H1 (cell line): ENCODE measurements at regions not wholly inside any gene's neighbourhood (a gene's known extent, or its start where the extent isn't known, plus 50 kb on each side); places are given as distances from the start of the nearest gene placed in this dataset.

Experiments
- CTCF ChIA-PET: fragments of 300-600 bp; sonication (Branson Sonifier 250); formaldehyde crosslinking; loops from one replicate; lab custom pipeline; 2021; ENCODE audit not compliant: partially characterized antibody; lab: Charles Lee
- POLR2A ChIA-PET: fragments of 300-600 bp; sonication (Branson Sonifier 250); formaldehyde crosslinking; loops from one replicate; lab custom pipeline; 2021; ENCODE audit warnings: inconsistent platforms; ENCODE audit not compliant: partially characterized antibody; lab: Charles Lee
- DNase-seq, 2 experiments: peaks; one replicate each; pipeline versions ENCODE4 v3.0.0 to v3.0.0-alpha.2; 2010 to 2022; ENCODE audit warnings: low spot score in 2 of 2, low read depth in 1 of 2, mixed read lengths in 1 of 2
- FAIRE-seq: peaks from 2 replicates; lab custom pipeline; 2011; peaks lifted over from hg19 to GRCh38; lab: Jason Lieb, UNC
- H2AFZ ChIP-seq: 2 replicates; pipeline ENCODE4 v1.8.1; 2012; ENCODE audit warnings: low read length, inconsistent platforms
- H2AK5ac ChIP-seq: 2 replicates; pipeline ENCODE4 v1.6.1; 2013; ENCODE audit warnings: low read depth, low read length
- H2BK120ac ChIP-seq: replicated peaks from 2 replicates; pipeline ENCODE3; 2013; ENCODE audit warnings: low read depth, low read length, inconsistent platforms
- H2BK12ac ChIP-seq: 2 replicates; pipeline ENCODE4 v1.6.1; 2013; ENCODE audit warnings: low read depth, low read length
- H2BK15ac ChIP-seq: 2 replicates; pipeline ENCODE4 v1.6.1; 2013; ENCODE audit warnings: low read length
- H2BK20ac ChIP-seq: 2 replicates; pipeline ENCODE4 v1.6.1; 2013; ENCODE audit warnings: low read length
- H2BK5ac ChIP-seq: 2 replicates; pipeline ENCODE4 v1.6.1; 2013; ENCODE audit warnings: low read depth, low read length
- H3K14ac ChIP-seq: 2 replicates; pipeline ENCODE4 v1.6.1; 2013; ENCODE audit warnings: inconsistent platforms; ENCODE audit not compliant: insufficient read length
- H3K18ac ChIP-seq: 2 replicates; pipeline ENCODE4 v1.6.1; 2013; ENCODE audit warnings: low read length; ENCODE audit errors: extremely low read depth
- H3K23ac ChIP-seq: 2 replicates; pipeline ENCODE4 v1.6.1; 2013; ENCODE audit warnings: inconsistent platforms; ENCODE audit not compliant: insufficient read length
- H3K23me2 ChIP-seq: 2 replicates; pipeline ENCODE4 v1.6.1; 2013; ENCODE audit warnings: low read depth, low read length
- H3K27ac ChIP-seq: 2 replicates; pipeline ENCODE4 v1.6.1; 2011; ENCODE audit warnings: low read depth, low read length, inconsistent platforms
- H3K27me3 ChIP-seq, 4 experiments: replicated peaks in 1 of 4; 1 replicate in 1 of 4; 2 replicates in 3 of 4; pipeline versions ENCODE4 v1.6.1 to v1.8.1; 2011 to 2013; ENCODE audit warnings: low read length in 3 of 4, mild to moderate bottlenecking in 3 of 4, inconsistent platforms in 2 of 4, mixed read lengths in 2 of 4, moderate library complexity in 1 of 4; ENCODE audit not compliant: control insufficient read depth in 3 of 4, insufficient read depth in 3 of 4; ENCODE audit errors: extremely low read depth in 1 of 4
- H3K36me3 ChIP-seq, 4 experiments: 2 replicates each; pipeline versions ENCODE4 v1.6.1 to v1.8.1; 2011 to 2013; ENCODE audit warnings: mild to moderate bottlenecking in 4 of 4, low read length in 3 of 4, moderate library complexity in 2 of 4, control low read depth in 1 of 4, inconsistent platforms in 1 of 4; ENCODE audit not compliant: insufficient read depth in 4 of 4, control insufficient read depth in 2 of 4
- H3K4ac ChIP-seq: replicated peaks from 2 replicates; pipeline ENCODE3; 2013; ENCODE audit warnings: low read length, low read depth, mixed read lengths, inconsistent platforms; ENCODE audit not compliant: insufficient read length
- H3K4me1 ChIP-seq, 4 experiments: replicated peaks in 1 of 4; 1 replicate in 1 of 4; 2 replicates in 3 of 4; pipeline versions ENCODE4 v1.6.1 to v1.8.1; 2011 to 2013; ENCODE audit warnings: low read length in 3 of 4, inconsistent platforms in 2 of 4, mixed read lengths in 1 of 4; ENCODE audit not compliant: insufficient read depth in 4 of 4, control insufficient read depth in 3 of 4
- H3K4me2 ChIP-seq, 2 experiments: 2 replicates each; pipeline versions ENCODE4 v1.6.1 to v1.8.1; 2011 to 2013; ENCODE audit warnings: low read depth in 2 of 2, low read length in 2 of 2, control low read depth in 1 of 2, inconsistent platforms in 1 of 2, mild to moderate bottlenecking in 1 of 2; ENCODE audit not compliant: insufficient read depth in 1 of 2
- H3K4me3 ChIP-seq, 4 experiments: fragments of 200-600, 300-600 bp in 1 of 4; sonication (generic), shearing (Covaris generic), sonication (Bioruptor Twin) in 1 of 4; 2 replicates each; pipeline versions ENCODE4 v1.5.1 to v1.8.1; 2011 to 2016; ENCODE audit warnings: low read length in 4 of 4, low read depth in 3 of 4, control low read depth in 2 of 4, inconsistent platforms in 2 of 4, mild to moderate bottlenecking in 2 of 4, mixed read lengths in 1 of 4, moderate library complexity in 1 of 4; ENCODE audit not compliant: insufficient read depth in 2 of 4; ENCODE audit errors: extremely low read depth in 1 of 4
- H3K56ac ChIP-seq: replicated peaks from 2 replicates; pipeline ENCODE3; 2013; ENCODE audit warnings: low read depth, mild to moderate bottlenecking, mixed read lengths, low read length, inconsistent platforms; ENCODE audit not compliant: insufficient read length
- H3K79me1 ChIP-seq: 2 replicates; pipeline ENCODE4 v1.6.1; 2013; ENCODE audit warnings: low read depth, low read length, control low read depth
- H3K79me2 ChIP-seq, 2 experiments: 2 replicates each; pipeline versions ENCODE4 v1.6.1 to v1.8.1; 2012 to 2013; ENCODE audit warnings: low read length in 2 of 2, mild to moderate bottlenecking in 2 of 2, inconsistent platforms in 1 of 2; ENCODE audit not compliant: insufficient read depth in 2 of 2, control insufficient read depth in 1 of 2
- H3K9ac ChIP-seq, 4 experiments: replicated peaks in 1 of 4; 1 replicate in 1 of 4; 2 replicates in 3 of 4; pipeline versions ENCODE4 v1.6.1 to v1.8.1; 2011 to 2013; ENCODE audit warnings: low read depth in 3 of 4, low read length in 3 of 4, control low read depth in 2 of 4, mild to moderate bottlenecking in 2 of 4, moderate library complexity in 2 of 4, inconsistent platforms in 1 of 4; ENCODE audit errors: extremely low read depth in 1 of 4
- H3K9me3 ChIP-seq, 2 experiments: 2 replicates each; pipeline versions ENCODE4 v1.6.1 to v1.8.1; 2012 to 2013; ENCODE audit warnings: mild to moderate bottlenecking in 2 of 2, moderate library complexity in 2 of 2, control low read depth in 1 of 2, inconsistent platforms in 1 of 2, low read depth in 1 of 2, low read length in 1 of 2, mixed read lengths in 1 of 2; ENCODE audit not compliant: insufficient read depth in 2 of 2
- H4K20me1 ChIP-seq, 2 experiments: replicated peaks in 1 of 2; 2 replicates each; pipeline versions ENCODE3 to v1.8.1; 2011 to 2013; ENCODE audit warnings: inconsistent platforms in 2 of 2, low read length in 2 of 2, mild to moderate bottlenecking in 1 of 2; ENCODE audit not compliant: insufficient read depth in 2 of 2, control insufficient read depth in 1 of 2
- H4K5ac ChIP-seq: 2 replicates; pipeline ENCODE4 v1.6.1; 2013; ENCODE audit warnings: low read length, low read depth, mixed read lengths, inconsistent platforms; ENCODE audit not compliant: insufficient read length
- H4K8ac ChIP-seq: 2 replicates; pipeline ENCODE4 v1.8.0; 2013; ENCODE audit warnings: mild to moderate bottlenecking, moderate library complexity, low read length, inconsistent platforms; ENCODE audit not compliant: insufficient read depth; ENCODE audit errors: extremely low read depth
- H4K91ac ChIP-seq: replicated peaks from 2 replicates; pipeline ENCODE3; 2013; ENCODE audit warnings: low read length, mixed read lengths, inconsistent platforms; ENCODE audit not compliant: insufficient read length
- E2F6 ChIP-seq: IDR thresholded peaks from 2 replicates; pipeline ENCODE4 v1.6.1; 2012; ENCODE audit warnings: inconsistent platforms
- MAX ChIP-seq: IDR thresholded peaks from 2 replicates; pipeline ENCODE4 v1.6.1; 2012; ENCODE audit warnings: inconsistent platforms
- SIX5 ChIP-seq: IDR thresholded peaks from 2 replicates; pipeline ENCODE4 v1.6.1; 2011; ENCODE audit warnings: mild to moderate bottlenecking, low read depth, low read length
- WGBS, 2 experiments: shearing (Covaris generic) in 1 of 2; methylation state at CpG; one replicate each; pipeline versions ENCODE4 v1.1.6 to v1.1.7; 2013 to 2015; ENCODE audit warnings: low lambda C conversion rate in 2 of 2, mixed read lengths in 2 of 2, inconsistent platforms in 1 of 2, low coverage in 1 of 2, missing lambda C conversion rate in 1 of 2; ENCODE audit not compliant: insufficient replicate concordance in 2 of 2, insufficient coverage in 1 of 2, insufficient read length in 1 of 2; ENCODE audit errors: extremely low coverage in 1 of 2, missing lambda C conversion rate in 1 of 2; 5-methylcytosine and 5-hydroxymethylcytosine counted together

- Histone ChIP-seq H3K27ac (no peak overlapping the region), H2BK20ac (no peak overlapping the region), H2AFZ (peak overlapping the region; percentile 85; the same call in 1 of the 2 replicates), H3K27me3 (peaks cover 0 to 1% (median 0%) of the 10 kb centered on the region in 4 experiments; a peak in 1 of 7 replicates), H4K20me1 (no peaks in the 10 kb centered on the region), H2BK5ac (no peak overlapping the region), H3K4me3 (no peak overlapping the region), H3K4ac (no peak overlapping the region), H3K14ac (no peak overlapping the region), H2BK120ac (no peak overlapping the region), H3K23me2 (no peaks in the 10 kb centered on the region), H2BK15ac (no peak overlapping the region), H3K4me2 (no peak overlapping the region), H2AK5ac (no peak overlapping the region), H4K5ac (no peak overlapping the region), H3K4me1 (no peaks in the 10 kb centered on the region), H3K36me3 (no peaks in the 10 kb centered on the region; a peak in 1 of 8 replicates), H3K79me1 (no peaks in the 10 kb centered on the region), H3K56ac (no peak overlapping the region), H3K23ac (no peak overlapping the region), H3K79me2 (no peaks in the 10 kb centered on the region), H3K18ac (no peak overlapping the region), H3K9me3 (peaks cover 0 to 3% of the 10 kb centered on the region in 2 experiments; a peak in 1 of 4 replicates), H4K91ac (no peak overlapping the region), H3K9ac (no peak overlapping the region), H4K8ac (no peak overlapping the region), H2BK12ac (no peak overlapping the region)
- WGBS, 2 experiments: 77% methylated on average over 2 of the region's 2 CpGs; no CpG with 5 or more reads in 1 of the 2 experiments
- DNase-seq (no peak), FAIRE-seq (no peak)
- TF ChIP-seq SIX5 (no peak), E2F6 (peak; percentile 70; the same call in 1 of the 2 replicates), MAX (0 out of 2 replicates have a peak, but pooled peaks have one; percentile 14)
- ChIA-PET CTCF (interaction anchor here (1.2 kb wide), 1 partner anchor 82 kb away, joined by 4 read pairs; no protein-coding TSS in a partner anchor), POLR2A (no interaction called here)
Observed at GRCh38 chr12:87425942-87426554, 603.2 kb downstream of the C12orf50 start.
